HEK293T (cell line): ENCODE measurements at regions not wholly inside any gene's neighbourhood (a gene's known extent, or its start where the extent isn't known, plus 50 kb on each side); places are given as distances from the start of the nearest gene placed in this dataset.

Source experiments
- ARNT ChIP-seq: fragments of 450-650 bp; IDR thresholded peaks from 2 replicates; pipeline ENCODE4 v1.6.1; 2017; ENCODE audit warnings: mild to moderate bottlenecking
- ELF4 ChIP-seq: fragments of 450-650 bp; IDR thresholded peaks from 2 replicates; pipeline ENCODE4 v1.6.1; 2017; ENCODE audit warnings: antibody characterized with exemption
- FOXA1 ChIP-seq: fragments of 450-650 bp; IDR thresholded peaks from 2 replicates; pipeline ENCODE4 v1.6.1; 2016; ENCODE audit warnings: mild to moderate bottlenecking
- FOXM1 ChIP-seq: fragments of 450-650 bp; IDR thresholded peaks from 2 replicates; pipeline ENCODE4 v1.6.1; 2017; ENCODE audit warnings: mild to moderate bottlenecking, borderline replicate concordance
- L3MBTL2 ChIP-seq: fragments of 450-650 bp; conservative IDR thresholded peaks from 2 replicates; pipeline ENCODE4 v1.6.1; 2016; ENCODE audit warnings: mild to moderate bottlenecking
- SUZ12 ChIP-seq: fragments of 450-650 bp; IDR thresholded peaks from 2 replicates; pipeline ENCODE4 v1.6.1; 2016; ENCODE audit warnings: mild to moderate bottlenecking
- TARDBP ChIP-seq: fragments of 450-650 bp; IDR thresholded peaks from 2 replicates; pipeline ENCODE4 v1.6.1; 2016
- ZNF384 ChIP-seq: fragments of 450-650 bp; IDR thresholded peaks from 2 replicates; pipeline ENCODE4 v1.6.1; 2016

- TF ChIP-seq TARDBP (no peak), ELF4 (no peak), FOXA1 (no peak), L3MBTL2 (no peak), SUZ12 (no peak), ARNT (no peak), FOXM1 (no peak), ZNF384 (no peak)
Measured at GRCh38 chr3:5813521-5813920, 626.0 kb downstream of the EDEM1 start.
